LNCaP clone FGC (cell line): ENCODE measurements at regions not wholly inside any gene's neighbourhood (a gene's known extent, or its start where the extent isn't known, plus 50 kb on each side); places are given as distances from the start of the nearest gene placed in this dataset.
A peak's percentile ranks its signal among the peaks of the same experiment; 100 is the strongest.

ENCODE experiments used
- DNase-seq: peaks from one replicate; pipeline ENCODE4 v3.0.0-alpha.2; 2011; ENCODE audit warnings: low read depth
- H3K4me3 ChIP-seq: 2 replicates; pipeline ENCODE4 v1.5.1; 2011; ENCODE audit warnings: mild to moderate bottlenecking, low read depth, low read length, control low read depth
- CTCF ChIP-seq: IDR thresholded peaks from 2 replicates; pipeline ENCODE4 v1.5.1; 2012; ENCODE audit warnings: mild to moderate bottlenecking; ENCODE audit not compliant: control insufficient read depth, insufficient read depth; ENCODE audit errors: extremely low read depth

DNA sequence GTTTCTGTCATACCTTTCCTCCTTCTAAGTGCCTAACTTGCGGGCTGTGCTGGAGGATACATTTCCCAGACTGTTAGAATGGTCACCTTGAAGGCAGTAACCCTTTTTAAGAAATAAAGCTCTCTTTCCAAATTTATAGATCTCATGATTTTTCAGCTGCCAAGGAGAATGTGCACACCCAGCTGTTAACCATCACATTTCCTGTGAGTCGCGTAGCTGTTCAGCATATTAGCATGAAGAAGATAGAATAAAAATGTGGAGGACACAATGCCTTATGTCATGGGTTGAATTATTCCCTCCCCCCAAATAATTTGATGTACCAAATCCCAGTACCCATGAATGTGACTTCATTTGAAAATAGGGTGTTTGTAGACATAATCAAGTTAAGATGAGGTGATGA, 729.4 kb downstream of the MTRR start:
- H3K4me3 ChIP-seq = no peak overlapping the region
- no peak for TF ChIP-seq CTCF
- DNase-seq = no peak

GRCh38 chr5:8598996-8599395, 730.0 kb downstream of the MTRR start:
- no peak for DNase-seq
- no peak for TF ChIP-seq CTCF

GRCh38 chr5:8600843-8601242, 731.9 kb downstream of the MTRR start:
- DNase-seq = no peak
- no peak for TF ChIP-seq CTCF

More at GRCh38 chr5:8598996-8599395, 730.0 kb downstream of the MTRR start:
- no peak overlapping the region for H3K4me3 ChIP-seq

GRCh38 chr5:8601831-8602354, 732.9 kb downstream of the MTRR start:
- no peak overlapping the region for H3K4me3 ChIP-seq
- no peak for TF ChIP-seq CTCF
- no peak for DNase-seq

More at GRCh38 chr5:8600843-8601242, 731.9 kb downstream of the MTRR start:
- no peak overlapping the region for H3K4me3 ChIP-seq

DNA sequence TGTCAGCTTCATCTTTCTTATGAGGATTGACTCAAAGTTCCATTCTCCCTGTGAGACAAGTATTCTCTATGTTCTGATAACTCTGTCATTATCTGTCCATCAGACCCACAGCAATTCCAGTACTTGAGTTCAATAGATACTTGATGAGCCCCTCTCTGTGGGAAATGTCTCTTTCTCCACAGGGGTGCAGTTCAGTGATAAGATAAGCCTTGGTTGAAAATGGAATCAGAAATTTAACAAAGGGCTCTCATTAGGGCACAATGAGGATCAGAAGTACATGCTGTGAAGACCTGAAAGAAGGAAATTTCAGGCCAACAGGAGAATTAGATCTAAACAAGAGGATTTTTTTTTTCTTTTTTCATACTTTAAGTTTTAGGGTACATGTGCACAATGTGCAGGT, 737.3 kb downstream of the MTRR start:
- no peak overlapping the region for H3K4me3 ChIP-seq
- TF ChIP-seq CTCF = no peak
- DNase-seq = no peak

- no peak overlapping the region for H3K4me3 ChIP-seq
- DNase-seq = no peak
- no peak for TF ChIP-seq CTCF
Measured at GRCh38 chr5:8611067-8611466, 742.1 kb downstream of the MTRR start.

DNA sequence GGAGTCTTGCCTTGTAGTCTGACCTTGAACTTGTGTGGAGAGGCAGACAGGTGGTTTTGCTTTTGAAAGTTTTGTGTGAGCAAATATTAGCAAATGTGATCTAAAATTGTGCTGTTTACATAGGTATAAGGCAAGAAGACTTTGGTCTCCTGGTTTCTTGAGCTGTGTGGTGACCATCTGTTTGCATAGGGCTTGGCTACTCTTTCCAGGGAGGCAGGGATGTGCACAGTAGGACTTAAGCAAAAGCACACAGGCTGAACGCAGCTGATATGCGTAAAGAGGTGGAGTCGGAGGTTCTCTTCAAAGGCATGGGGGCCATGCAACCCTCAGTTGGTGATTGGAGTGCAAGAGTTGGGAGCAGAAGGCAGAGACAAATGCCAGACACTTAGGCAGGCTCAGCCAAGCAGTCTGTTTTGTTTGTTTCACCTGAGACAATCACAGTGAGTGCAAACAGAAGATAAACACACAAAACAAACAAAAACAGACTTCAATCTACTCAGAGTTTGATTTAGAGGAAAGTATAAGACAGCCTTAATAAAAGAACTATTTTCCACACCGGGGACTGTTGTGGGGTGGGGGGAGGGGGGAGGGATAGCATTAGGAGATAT, 744.2 kb downstream of the MTRR start:
- no peak for TF ChIP-seq CTCF
- H3K4me3 ChIP-seq = no peak overlapping the region
- DNase-seq = peak; percentile 48
